Suppressor macrophage (primary cell): ENCODE measurements at regions not wholly inside any gene's neighbourhood (a gene's known extent, or its start where the extent isn't known, plus 50 kb on each side); places are given as distances from the start of the nearest gene placed in this dataset.

ENCODE experiments used
- DNase-seq, 4 experiments: peaks; one replicate each; pipeline ENCODE4 v3.0.0-alpha.2; 2020 to 2022

DNA sequence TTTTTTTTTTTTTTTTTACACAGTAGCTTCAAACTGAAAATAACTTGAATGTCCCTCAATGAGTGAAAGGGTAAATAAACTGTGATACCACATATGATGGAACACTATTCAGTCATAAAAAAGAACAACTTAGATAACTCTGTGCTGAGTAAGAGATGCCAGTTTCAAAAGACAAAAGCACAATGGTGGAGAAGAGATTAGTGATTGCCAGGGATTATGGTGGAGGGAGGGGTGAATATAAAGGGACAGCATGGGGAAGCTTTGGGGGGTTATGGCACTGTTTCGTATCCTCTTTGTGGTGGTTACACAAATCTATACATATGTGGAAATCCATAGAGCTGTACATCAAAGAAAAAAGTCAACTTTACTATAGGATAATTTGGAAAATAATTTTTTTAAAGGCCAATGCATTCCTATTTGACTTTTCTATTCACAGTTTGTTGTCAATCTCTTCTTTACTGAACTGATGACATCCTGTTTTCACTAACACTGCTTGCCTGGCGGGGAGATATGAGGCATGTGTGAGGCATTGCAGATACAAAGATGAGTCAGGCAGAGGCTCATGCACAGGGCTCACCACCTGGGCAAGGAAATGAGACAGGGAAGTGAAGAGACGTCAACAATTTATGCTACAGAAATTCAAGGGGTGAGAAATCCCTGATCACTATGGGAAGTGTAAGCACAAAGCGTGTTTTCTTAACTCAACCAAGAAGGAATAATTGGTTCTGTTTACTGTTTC lies 302.7 kb downstream of the DUSP10 start:
- peak; percentile 62 to 87 (median 74) for DNase-seq

DNA sequence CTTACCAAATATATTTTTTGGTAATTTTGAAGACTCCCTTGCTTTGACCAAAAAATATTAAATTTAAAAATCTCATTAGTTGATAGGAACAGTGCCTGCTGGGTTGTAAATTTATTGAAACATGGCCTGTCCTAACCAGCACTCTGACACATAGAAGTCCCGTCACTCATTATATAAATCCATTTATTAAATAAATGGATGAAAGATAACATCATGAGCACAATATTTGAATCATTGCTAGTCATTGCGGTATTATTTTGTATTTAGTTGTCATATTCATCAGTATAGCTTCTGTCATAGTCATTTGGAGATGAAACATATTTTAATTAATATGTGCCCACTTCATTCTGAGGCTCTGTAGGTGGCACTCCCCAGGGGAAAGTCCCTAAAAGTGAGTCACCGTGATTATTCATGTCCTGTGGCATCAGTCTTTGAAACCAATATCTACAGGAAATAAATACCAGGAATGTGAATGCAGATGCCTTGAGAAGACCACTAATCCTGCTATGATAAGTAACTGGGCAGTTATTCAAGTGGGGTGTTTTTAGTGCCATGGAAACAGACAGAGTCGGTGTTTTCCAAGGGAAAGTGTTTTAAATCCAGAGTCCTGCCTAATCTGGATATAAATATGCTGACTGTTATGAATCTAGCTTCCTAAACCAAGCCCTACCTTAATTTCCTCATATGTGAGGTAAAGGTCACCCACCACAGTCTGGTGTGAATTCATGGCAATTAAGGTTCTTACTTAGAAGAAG lies 302.0 kb downstream of the DUSP10 start:
- DNase-seq = peak; percentile 45 to 86 (median 68)

GRCh38 chr1:221440658-221441057 lies 301.2 kb downstream of the DUSP10 start:
- DNase-seq = peak; percentile 76 to 90 (median 84)

DNA sequence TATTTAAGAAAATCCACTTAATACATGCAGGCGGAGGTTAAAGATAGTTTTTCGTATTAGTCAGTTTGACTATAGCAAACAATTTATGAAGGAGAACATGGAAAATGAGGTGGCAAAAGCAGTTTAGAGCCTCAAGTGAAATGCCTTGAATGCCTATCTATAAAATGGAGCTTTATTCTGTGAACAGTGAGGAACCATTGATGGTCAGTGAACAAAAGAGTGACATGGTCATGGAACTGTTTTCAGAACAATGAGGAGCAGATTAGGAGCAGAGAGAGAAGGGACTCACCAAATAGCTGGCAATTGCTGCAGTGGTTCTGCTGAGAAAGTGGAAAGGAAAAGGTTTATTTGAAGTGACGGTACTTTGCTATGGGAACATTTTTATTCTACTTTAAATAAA lies 299.8 kb downstream of the DUSP10 start:
- DNase-seq = no peak

- no peak for DNase-seq
These were observed 297.5 kb downstream of the DUSP10 start for GRCh38 chr1:221444346-221444745.

- no peak for DNase-seq
These were observed 293.2 kb downstream of the DUSP10 start for GRCh38 chr1:221448585-221449175.

DNA sequence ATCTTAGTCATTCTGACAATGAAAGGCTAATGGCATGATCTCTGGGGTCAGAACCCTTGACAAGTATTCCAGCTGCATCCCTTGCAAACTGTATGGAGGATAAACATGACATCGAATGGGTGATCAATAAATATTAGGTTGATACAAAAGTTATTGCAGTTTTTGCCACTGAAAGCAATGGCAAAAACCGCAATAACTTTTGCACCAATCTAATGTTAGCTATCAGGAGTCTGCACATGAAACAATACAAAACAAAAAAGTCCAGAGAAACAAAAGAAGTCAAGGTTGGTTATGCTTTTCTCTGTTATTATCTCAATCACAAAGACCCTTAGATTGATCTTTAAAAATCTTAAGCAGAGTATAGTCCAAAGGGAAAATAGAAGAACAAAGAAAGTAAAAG lies 292.7 kb downstream of the DUSP10 start:
- no peak for DNase-seq

- no peak for DNase-seq
These were observed 292.0 kb downstream of the DUSP10 start for GRCh38 chr1:221449801-221450470.

GRCh38 chr1:221451741-221452140 lies 290.1 kb downstream of the DUSP10 start:
- DNase-seq = no peak

DNA sequence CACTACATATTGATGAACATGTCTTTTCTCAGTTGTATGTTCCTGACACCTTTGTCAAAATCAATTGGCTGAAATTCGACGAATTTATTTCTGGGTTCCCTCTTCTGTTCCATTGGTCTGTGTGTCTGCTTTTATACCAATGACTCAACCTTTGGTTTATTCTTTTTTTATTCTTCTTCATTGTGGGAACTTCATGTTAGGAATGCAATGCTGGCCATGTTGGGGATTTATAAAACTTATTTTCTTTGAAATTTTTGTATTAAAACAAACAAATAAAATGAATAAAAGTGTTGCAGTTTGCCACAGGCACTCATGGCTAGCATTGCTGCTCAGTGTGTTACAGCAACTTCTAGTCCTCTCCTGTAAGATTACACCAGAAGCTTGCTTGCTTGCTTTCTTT lies 287.8 kb downstream of the DUSP10 start:
- no peak for DNase-seq

DNA sequence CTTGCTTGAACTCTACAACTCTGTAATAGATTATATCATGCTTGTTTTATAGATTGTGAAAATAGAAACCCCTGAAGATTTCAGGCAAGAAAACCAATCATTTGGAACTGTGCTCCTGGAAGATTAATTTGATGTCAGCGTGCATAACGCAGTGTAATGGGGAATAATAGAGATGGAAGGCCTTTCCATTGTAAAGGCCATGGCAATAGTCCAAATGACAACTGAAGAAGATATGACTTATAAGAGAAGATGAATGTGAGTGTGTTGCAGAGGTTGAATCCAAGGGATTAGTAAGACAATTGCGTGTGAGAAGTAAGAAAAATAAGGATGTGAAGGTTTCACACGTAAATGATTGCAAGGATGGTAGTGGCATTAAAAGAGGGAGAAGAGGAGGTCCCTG lies 285.0 kb downstream of the DUSP10 start:
- DNase-seq = no peak

GRCh38 chr1:221457685-221458446 lies 284.0 kb downstream of the DUSP10 start:
- DNase-seq = no peak

GRCh38 chr1:221458447-221459156 lies 283.3 kb downstream of the DUSP10 start:
- DNase-seq = no peak

GRCh38 chr1:221459558-221459957 lies 282.3 kb downstream of the DUSP10 start:
- DNase-seq = no peak

DNA sequence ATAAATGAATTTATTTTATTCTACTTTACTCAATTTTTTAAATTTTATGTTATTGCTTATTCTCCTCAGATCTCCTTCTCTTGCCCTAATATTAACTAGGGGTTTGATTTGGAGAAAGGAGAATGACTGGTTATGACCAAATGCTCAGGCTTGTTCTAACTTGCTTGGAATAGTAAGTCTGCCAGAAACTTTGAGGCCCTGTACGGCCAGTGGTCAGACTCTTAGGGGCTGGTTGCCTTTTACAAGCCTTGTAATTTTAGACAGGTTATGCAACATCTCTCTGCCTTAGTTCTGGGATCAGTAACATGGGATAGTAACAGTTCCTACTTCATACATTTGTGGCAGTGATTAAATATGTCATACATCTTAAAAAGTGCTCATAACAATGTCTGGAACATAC lies 279.5 kb downstream of the DUSP10 start:
- no peak for DNase-seq

DNA sequence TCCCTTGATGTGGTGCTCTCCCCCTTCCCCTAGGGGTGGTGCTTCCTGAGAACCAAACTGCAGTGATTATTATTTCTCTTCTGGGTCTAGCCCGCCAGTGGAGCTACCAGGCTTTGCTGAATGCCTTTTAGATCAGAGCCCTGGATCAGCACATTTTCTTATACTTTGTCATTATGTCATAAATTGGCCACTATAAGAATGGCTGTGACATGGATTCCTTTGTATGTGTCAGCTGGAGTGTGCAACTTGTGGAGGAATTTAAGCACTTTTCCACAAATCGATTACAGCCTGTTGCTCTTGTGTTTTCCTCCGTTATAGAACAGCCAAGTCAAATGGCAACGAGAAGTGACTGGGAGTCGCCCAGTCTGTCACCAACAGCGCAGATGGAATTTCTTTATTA lies 273.3 kb downstream of the DUSP10 start:
- DNase-seq = no peak

- DNase-seq = no peak
These were observed 272.4 kb downstream of the DUSP10 start for GRCh38 chr1:221469476-221469875.

- no peak for DNase-seq
These were observed 271.7 kb downstream of the DUSP10 start for GRCh38 chr1:221470000-221470698.

GRCh38 chr1:221473411-221473810 lies 268.5 kb downstream of the DUSP10 start:
- no peak for DNase-seq

- DNase-seq = no peak
These were observed 264.6 kb downstream of the DUSP10 start for GRCh38 chr1:221477252-221477651.
